HG02943 (cell line): ENCODE measurements at regions not wholly inside any gene's neighbourhood (a gene's known extent, or its start where the extent isn't known, plus 50 kb on each side); places are given as distances from the start of the nearest gene placed in this dataset.

Experiments
- ATAC-seq: cut with Tn5 transposase; IDR thresholded peaks from one replicate; pipeline ENCODE4 v1.9.1; 2021; ENCODE audit warnings: mild to moderate bottlenecking, low read depth, moderate library complexity; ENCODE audit not compliant: unreplicated experiment

DNA sequence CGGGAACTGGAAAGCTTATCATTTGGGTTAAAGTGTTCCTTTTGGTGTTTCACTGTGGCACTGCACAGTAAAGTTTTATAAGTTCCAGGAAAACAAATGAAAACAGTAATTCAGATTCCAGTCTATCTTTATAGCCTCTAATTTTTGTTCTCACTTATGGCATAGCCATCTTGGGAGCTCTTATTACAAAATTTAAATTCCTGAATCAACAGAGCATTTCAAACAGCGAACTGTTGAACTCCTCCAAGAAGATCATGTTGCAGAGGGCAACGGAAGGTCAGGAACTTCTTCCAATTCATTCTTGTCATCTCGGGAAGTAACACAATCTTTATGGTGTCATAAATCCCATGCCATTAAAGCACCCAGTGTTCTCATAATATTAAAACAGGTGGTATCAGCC lies 229.1 kb downstream of the KCNC2 start:
- no peak for ATAC-seq

GRCh38 chr12:74981541-74981940 lies 228.1 kb downstream of the KCNC2 start:
- ATAC-seq: no peak

DNA sequence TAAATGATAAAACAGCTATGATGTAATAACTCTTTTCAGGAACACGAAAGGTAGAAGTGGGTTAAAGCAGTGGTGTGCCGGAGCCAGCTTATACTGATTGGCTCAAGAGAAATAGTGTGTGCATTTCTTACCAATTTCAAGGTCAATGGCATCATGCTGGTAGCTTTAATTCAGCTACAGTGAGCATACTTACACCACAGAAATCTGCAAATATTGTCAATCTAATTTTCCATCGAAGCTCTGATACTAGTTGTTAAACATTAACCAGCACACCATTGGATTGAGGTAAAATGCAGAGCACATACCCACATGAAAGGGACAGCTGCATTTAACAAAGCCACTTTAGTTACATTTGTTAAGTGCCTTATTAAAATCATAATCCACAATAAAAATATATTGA lies 225.7 kb downstream of the KCNC2 start:
- no peak for ATAC-seq

DNA sequence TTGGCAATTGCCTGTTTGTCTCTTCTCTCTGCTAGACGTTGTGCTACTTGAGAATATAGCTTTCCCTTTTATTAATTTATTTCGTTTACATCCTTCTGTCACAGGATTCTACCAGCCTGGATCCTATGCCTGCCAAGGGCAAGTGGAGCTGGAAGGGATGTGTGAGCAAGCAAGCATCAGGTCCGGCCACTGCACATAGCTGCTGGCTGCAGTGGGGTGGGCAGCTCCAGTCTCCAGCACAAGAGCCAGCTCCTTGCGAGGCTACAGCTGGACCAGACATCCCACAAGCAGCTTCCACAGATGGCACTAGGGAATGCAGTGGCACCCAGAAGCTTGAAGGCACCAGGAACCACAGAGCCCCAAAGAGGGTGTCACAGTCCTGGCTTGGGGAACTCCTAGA lies 225.0 kb downstream of the KCNC2 start:
- ATAC-seq: no peak

- ATAC-seq: no peak
Observed at GRCh38 chr12:74985293-74985985, 224.2 kb downstream of the KCNC2 start.

DNA sequence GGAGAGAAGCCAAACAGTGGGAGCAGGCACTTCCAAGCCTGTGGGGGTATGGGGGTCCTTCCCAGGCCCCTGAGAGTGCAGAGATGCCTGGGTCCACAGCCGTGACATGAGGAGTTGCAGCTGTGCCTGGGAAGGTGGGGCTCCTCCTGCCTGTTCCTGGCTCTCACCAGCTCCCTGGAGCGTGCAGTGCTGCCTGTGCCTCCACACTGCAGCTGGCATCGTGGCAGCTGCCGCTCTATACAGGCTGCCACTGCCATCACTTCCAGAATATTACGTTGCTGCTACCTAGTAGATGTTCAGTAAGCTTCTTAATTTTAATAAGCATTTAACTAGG lies 223.7 kb downstream of the KCNC2 start:
- no peak for ATAC-seq

DNA sequence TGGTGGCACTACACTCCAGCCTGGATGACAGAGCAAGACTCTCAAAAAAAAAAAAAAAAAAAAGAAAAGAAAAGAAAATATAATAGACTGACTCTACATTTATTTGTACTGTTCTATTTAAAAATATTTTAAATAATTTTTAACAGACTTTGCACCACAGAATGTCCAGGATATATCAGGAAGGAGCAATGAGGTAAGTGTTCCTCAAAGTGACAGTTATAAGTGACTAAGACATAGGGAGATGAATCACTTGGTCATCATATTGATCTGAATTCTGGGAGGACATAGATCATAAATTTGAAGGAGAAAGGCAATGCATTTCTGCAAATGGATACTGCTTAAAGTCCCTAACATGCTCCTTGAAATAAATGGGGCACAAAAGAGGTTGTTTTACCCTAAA lies 221.5 kb downstream of the KCNC2 start:
- no peak for ATAC-seq
